Esophagus muscularis mucosa (tissue), 4 donors: ENCODE measurements at regions not wholly inside any gene's neighbourhood (a gene's known extent, or its start where the extent isn't known, plus 50 kb on each side); places are given as distances from the start of the nearest gene placed in this dataset.

Source experiments
- DNase-seq: peaks from one replicate; pipeline ENCODE4 v3.0.0-alpha.2; 2017; ENCODE audit errors: extremely low spot score
- H3K27ac ChIP-seq, 4 donors: fragments of 200-600 bp; sonication (generic); replicated peaks in 1 of 4; 1 replicate in 3 of 4; 2 replicates in 1 of 4; pipeline ENCODE4 v1.5.1; 2016 to 2019; ENCODE audit warnings: mild to moderate bottlenecking in 1 of 4
- H3K27me3 ChIP-seq, 4 donors: fragments of 200-600 bp; sonication (generic); one replicate each; pipeline versions ENCODE4 v1.5.1 to v1.6.0; 2016 to 2019
- H3K36me3 ChIP-seq, 4 donors: fragments of 200-600 bp; sonication (generic); one replicate each; pipeline ENCODE4 v1.5.1; 2016 to 2019
- H3K4me1 ChIP-seq, 4 donors: fragments of 200-600 bp; sonication (generic); one replicate each; pipeline ENCODE4 v1.5.1; 2016 to 2019
- H3K4me3 ChIP-seq, 4 donors: fragments of 200-600 bp; sonication (generic); 1 replicate in 2 of 4; 2 replicates in 2 of 4; pipeline ENCODE4 v1.5.1; 2016 to 2019; ENCODE audit warnings: mild to moderate bottlenecking in 4 of 4, moderate library complexity in 1 of 4
- H3K9me3 ChIP-seq, 4 donors: fragments of 200-600 bp; sonication (generic); 1 replicate in 3 of 4; 2 replicates in 1 of 4; pipeline ENCODE4 v1.5.1; 2016 to 2019
- CTCF ChIP-seq, 3 experiments: fragments of 200-600 bp in 2 of 3; fragments of 450-650 bp in 1 of 3; sonication (generic) in 2 of 3; IDR thresholded peaks; one replicate each; pipeline ENCODE4 v1.5.1; 2017 to 2019; ENCODE audit warnings: antibody characterized with exemption in 3 of 3, mild to moderate bottlenecking in 2 of 3, moderate library complexity in 1 of 3
- EP300 ChIP-seq: sonication (generic); formaldehyde crosslinking; IDR thresholded peaks from one replicate; pipeline ENCODE4 v1.6.1; 2017; ENCODE audit warnings: antibody characterized with exemption
- POLR2A ChIP-seq: fragments of 450-650 bp; IDR thresholded peaks from one replicate; pipeline ENCODE4 v1.6.1; 2017; ENCODE audit warnings: antibody characterized with exemption, moderate library complexity, mild to moderate bottlenecking, low read depth
- POLR2AphosphoS5 ChIP-seq, 2 donors: sonication (generic); formaldehyde crosslinking; IDR thresholded peaks; one replicate each; pipeline ENCODE4 v1.6.1; 2017; ENCODE audit warnings: antibody characterized with exemption in 2 of 2
- WGBS: methylation state at CpG from one replicate; pipeline ENCODE4 v1.1.5; 2018; 5-methylcytosine and 5-hydroxymethylcytosine counted together
- intact Hi-C: fragments of 100-400 bp; cut with DNase I; formaldehyde crosslinking; loops from one replicate; pipeline ENCODE4 v1.15.1; 2023

- intact Hi-C loops, result no loop called here
- Histone ChIP-seq H3K9me3 (no peaks in the 10 kb centered on the region), H3K36me3 (no peaks in the 10 kb centered on the region), H3K4me1 (no peaks in the 10 kb centered on the region), H3K27me3 (no peaks in the 10 kb centered on the region), H3K4me3 (no peak overlapping the region), H3K27ac (no peak overlapping the region)
- whole genome bisulfite sequencing, result 54% methylated on average over 3 of the region's 3 CpGs
- no peak for DNase-seq
- no peak for TF ChIP-seq CTCF (IDR thresholded peaks at IDR 0.05)
Observed at GRCh38 chr6:77373955-77374354, 89.3 kb downstream of the HTR1B start.

DNA sequence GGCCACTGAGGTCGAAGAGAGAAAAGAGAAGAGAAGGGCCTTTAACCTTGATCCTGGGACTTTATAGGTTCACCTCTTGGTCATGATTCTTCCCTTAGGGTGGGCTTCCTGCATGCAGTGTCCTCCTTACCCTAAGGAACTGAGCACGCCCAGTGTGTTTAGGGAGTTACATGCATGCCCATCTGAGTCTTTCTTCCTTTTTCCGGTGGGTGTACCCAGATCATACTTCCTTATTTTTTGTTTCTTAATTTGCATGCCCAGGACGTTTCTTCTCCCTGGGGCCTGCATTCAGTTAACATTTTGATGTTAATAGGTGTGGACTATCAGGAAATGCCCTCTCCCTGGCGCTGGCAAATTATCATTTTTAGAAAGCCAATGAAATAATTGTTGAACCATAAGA, 91.5 kb downstream of the HTR1B start:
- WGBS, result 65% methylated on average over 5 of the region's 5 CpGs
- no peaks in the 10 kb centered on the region for H3K36me3 ChIP-seq
- TF ChIP-seq POLR2AphosphoS5 (IDR thresholded peaks at IDR 0.05), result no peak

DNA sequence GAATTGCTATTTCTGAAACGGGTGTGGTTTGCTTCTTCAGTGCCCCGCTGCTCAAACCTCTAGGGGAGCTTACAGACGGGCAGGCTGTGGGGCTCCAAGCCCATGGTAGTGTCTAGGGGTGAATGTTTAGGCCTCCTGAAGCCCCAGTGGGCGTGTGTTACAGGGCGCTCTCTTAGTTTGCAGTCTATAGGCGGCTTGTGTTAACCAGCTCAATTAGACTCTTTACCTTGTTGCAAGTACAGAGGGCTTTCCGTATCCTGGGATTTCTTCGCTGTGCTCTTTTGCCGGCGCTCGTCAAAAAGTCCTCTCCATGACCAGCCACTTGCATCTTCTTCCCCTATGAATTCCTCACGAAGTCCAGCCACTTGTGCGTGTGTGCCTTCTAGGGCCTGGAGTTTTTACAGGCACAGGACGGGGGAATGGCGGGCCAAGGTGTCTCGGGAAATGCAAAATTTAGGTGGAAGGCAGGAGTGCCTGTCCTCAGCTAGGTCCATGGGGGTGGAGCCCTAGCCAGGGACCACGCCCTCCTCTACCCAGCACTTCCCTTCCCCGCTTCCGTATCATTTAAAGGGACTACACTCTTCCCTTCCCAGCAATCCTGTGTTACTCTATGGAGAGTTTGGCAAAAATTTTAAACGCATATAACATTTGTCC, 94.5 kb downstream of the HTR1B start:
- WGBS, result 45% methylated on average over 20 of the region's 20 CpGs
- H3K4me1 ChIP-seq, result no peaks in the 10 kb centered on the region
- TF ChIP-seq POLR2AphosphoS5 (IDR thresholded peaks at IDR 0.05) (peak in 1 of 2 donors; percentile 6), EP300 (no peak)
- no peaks in the 10 kb centered on the region for H3K36me3 ChIP-seq
- H3K27me3 ChIP-seq, result no peaks in the 10 kb centered on the region
- peak overlapping the region; percentile 45 to 58 (median 54) for H3K4me3 ChIP-seq
- H3K9me3 ChIP-seq, result no peaks in the 10 kb centered on the region
- intact Hi-C loops, result no loop called here
- no peak for DNase-seq
- peak overlapping the region in 3 of 4 donors; percentile 39 to 54 (median 44) for H3K27ac ChIP-seq

More for the DNA sequence above, 91.5 kb downstream of the HTR1B start:
- Histone ChIP-seq H3K4me3 (no peak overlapping the region), H3K27me3 (no peaks in the 10 kb centered on the region), H3K4me1 (no peaks in the 10 kb centered on the region), H3K9me3 (no peaks in the 10 kb centered on the region), H3K27ac (no peak overlapping the region)
- intact Hi-C loops, result no loop called here
- no peak for DNase-seq

GRCh38 chr6:77366798-77367197, 96.5 kb downstream of the HTR1B start:
- Histone ChIP-seq H3K27ac (no peak overlapping the region), H3K9me3 (peaks cover 0 to 8% (median 3%) of the 10 kb centered on the region in 4 donors), H3K36me3 (no peaks in the 10 kb centered on the region), H3K4me3 (no peak overlapping the region), H3K4me1 (no peaks in the 10 kb centered on the region), H3K27me3 (no peaks in the 10 kb centered on the region)
- 89% methylated on average over 2 of the region's 2 CpGs for WGBS
- intact Hi-C loops, result no loop called here
- TF ChIP-seq POLR2AphosphoS5 (IDR thresholded peaks at IDR 0.05), result no peak
- TF ChIP-seq CTCF (IDR thresholded peaks at IDR 0.05), result no peak
- no peak for DNase-seq

- intact Hi-C loops, result no loop called here
- TF ChIP-seq EP300 (no peak), CTCF (IDR thresholded peaks at IDR 0.05) (no peak), POLR2AphosphoS5 (IDR thresholded peaks at IDR 0.05) (no peak), POLR2A (no peak)
Observed at GRCh38 chr6:77363702-77364101, 99.6 kb downstream of the HTR1B start.

GRCh38 chr6:77362055-77362454, 101.2 kb downstream of the HTR1B start:
- intact Hi-C loops, result no loop called here
- H3K4me1 ChIP-seq, result peaks cover 0 to 8% (median 3%) of the 10 kb centered on the region in 4 donors
- peaks cover 0 to 8% (median 3%) of the 10 kb centered on the region in 4 donors for H3K9me3 ChIP-seq
- H3K36me3 ChIP-seq, result no peaks in the 10 kb centered on the region
- H3K4me3 ChIP-seq, result no peak overlapping the region
- no peak overlapping the region for H3K27ac ChIP-seq
- 93% methylated on average over 2 of the region's 2 CpGs for WGBS
- no peak for DNase-seq
- no peak for TF ChIP-seq EP300
- no peak for TF ChIP-seq POLR2A
- no peak for TF ChIP-seq POLR2AphosphoS5 (IDR thresholded peaks at IDR 0.05)
- no peak for TF ChIP-seq CTCF (IDR thresholded peaks at IDR 0.05)
- H3K27me3 ChIP-seq, result no peaks in the 10 kb centered on the region

More at GRCh38 chr6:77363702-77364101, 99.6 kb downstream of the HTR1B start:
- Histone ChIP-seq H3K36me3 (no peaks in the 10 kb centered on the region), H3K9me3 (peaks cover 0 to 8% (median 3%) of the 10 kb centered on the region in 4 donors), H3K4me3 (no peak overlapping the region), H3K27me3 (no peaks in the 10 kb centered on the region), H3K27ac (no peak overlapping the region), H3K4me1 (peaks cover 0 to 8% (median 3%) of the 10 kb centered on the region in 4 donors)
- DNase-seq, result no peak
- 85% methylated on average over 1 of the region's 1 CpG for WGBS
